Epithelial cell of proximal tubule (primary cell): ENCODE measurements at regions not wholly inside any gene's neighbourhood (a gene's known extent, or its start where the extent isn't known, plus 50 kb on each side); places are given as distances from the start of the nearest gene placed in this dataset.

Experiments used
- DNase-seq: peaks from one replicate; pipeline ENCODE4 v3.0.0-alpha.2; 2011; ENCODE audit warnings: low read depth
- H3K4me3 ChIP-seq: 2 replicates; pipeline ENCODE4 v1.5.1; 2011; ENCODE audit warnings: low read depth, mild to moderate bottlenecking, low read length
- TF ChIP-seq, protein P1 (sequence below): conservative IDR thresholded peaks from 2 replicates; pipeline ENCODE4 v1.5.1; 2012; ENCODE audit warnings: low read depth, mild to moderate bottlenecking, low read length

DNA sequence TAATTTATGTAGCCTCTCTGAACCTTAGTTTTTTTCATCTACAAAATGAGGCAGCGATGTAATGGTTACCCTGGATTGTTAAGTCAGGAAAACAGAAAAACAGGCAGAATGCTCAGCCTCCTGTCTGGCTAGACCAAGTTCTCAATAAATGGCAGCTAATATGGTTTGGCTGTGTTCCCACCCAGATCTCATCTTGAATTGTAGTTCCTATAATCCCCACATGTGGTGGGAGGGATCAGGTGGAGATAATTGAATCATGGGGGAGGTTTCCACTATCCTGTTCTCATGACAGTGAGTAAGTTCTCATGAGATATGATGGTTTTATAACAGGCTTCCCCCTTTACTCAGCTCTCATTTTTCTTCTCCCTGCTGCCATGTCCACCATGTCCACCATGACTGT is 220.0 kb downstream of the CMPK2 start:
- TF ChIP-seq, protein P1, sequence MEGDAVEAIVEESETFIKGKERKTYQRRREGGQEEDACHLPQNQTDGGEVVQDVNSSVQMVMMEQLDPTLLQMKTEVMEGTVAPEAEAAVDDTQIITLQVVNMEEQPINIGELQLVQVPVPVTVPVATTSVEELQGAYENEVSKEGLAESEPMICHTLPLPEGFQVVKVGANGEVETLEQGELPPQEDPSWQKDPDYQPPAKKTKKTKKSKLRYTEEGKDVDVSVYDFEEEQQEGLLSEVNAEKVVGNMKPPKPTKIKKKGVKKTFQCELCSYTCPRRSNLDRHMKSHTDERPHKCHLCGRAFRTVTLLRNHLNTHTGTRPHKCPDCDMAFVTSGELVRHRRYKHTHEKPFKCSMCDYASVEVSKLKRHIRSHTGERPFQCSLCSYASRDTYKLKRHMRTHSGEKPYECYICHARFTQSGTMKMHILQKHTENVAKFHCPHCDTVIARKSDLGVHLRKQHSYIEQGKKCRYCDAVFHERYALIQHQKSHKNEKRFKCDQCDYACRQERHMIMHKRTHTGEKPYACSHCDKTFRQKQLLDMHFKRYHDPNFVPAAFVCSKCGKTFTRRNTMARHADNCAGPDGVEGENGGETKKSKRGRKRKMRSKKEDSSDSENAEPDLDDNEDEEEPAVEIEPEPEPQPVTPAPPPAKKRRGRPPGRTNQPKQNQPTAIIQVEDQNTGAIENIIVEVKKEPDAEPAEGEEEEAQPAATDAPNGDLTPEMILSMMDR: no peak
- no peak for DNase-seq
- no peak overlapping the region for H3K4me3 ChIP-seq

- no peak overlapping the region for H3K4me3 ChIP-seq
- no peak for DNase-seq
- TF ChIP-seq, protein P1: no peak
These were observed 218.7 kb downstream of the CMPK2 start for GRCh38 chr2:6647046-6647445.

DNA sequence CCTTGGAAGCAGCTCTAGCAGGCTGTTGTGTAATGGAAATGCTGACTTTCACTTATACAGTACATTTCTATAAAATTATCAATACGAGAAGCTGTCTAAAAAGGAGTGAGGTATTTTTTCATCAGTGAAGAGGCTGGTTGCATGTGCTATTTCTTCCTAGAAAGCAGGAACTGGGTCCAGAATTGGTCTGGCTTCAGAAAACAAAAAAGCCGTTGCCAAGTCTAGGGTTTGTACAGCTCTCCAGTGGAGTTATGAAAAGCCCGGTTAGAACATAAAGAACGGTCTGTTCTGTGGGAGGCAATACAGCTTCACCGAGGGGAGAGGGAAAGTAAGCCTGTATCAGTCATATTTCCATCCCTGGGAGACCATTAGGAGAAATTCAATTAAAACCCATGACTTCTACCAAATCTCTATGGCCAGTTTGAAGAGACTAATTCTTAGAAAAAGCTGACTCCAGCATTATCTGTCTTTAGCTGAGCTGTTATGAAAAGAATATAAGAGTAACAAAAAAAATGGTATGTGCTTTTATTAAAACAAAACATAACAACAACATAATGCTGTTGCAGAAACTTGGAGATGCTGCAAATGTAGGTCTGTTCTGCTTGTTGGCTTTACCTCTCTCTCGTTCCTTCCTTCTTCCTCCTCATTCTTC is 217.0 kb downstream of the CMPK2 start:
- DNase-seq: no peak
- H3K4me3 ChIP-seq: no peak overlapping the region
- TF ChIP-seq, protein P1: no peak

DNA sequence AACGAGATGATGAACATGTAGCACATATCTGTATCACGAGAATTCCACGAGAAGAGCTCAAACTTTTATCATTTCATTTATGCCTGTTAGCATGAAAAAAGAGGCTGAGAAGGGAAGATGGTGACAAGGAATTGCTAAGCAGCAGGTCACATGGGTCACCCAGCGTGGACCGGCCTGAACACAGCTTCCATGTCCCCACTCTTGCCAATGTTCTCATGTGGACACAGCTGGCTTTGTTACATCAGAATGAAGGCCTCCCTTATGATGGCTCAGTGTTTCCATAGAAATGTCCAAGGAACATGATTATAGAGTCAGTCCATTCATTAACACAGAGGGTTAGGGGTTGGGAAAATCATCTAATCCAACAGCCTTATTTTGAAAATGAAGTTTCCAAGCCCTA is 215.4 kb downstream of the CMPK2 start:
- TF ChIP-seq, protein P1: no peak
- H3K4me3 ChIP-seq: no peak overlapping the region
- DNase-seq: no peak

- no peak for DNase-seq
- TF ChIP-seq, protein P1: no peak
These were observed 213.5 kb downstream of the CMPK2 start for GRCh38 chr2:6652251-6652650.

DNA sequence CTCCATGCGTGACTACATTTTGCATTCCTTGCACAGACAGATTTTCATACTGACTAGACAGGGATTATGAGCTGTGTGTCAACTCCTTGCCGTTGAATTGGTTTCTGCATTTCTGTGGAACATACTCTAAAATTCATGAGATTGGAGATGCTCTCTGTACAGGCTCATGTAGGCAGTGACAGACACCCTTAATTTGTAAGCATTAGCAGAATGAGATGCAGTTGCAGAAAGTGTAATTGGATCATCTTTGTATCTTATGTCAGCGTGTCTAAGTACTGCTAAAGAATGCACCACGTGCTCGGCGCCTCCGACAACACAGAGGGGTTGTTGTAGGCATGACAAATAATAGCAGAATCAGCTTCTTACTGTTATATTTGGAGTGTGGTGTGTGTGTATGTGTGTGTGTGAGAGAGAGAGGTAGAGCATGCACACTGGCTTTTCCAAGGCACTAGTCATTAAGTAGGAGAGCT is 212.4 kb downstream of the CMPK2 start:
- no peak for DNase-seq
- TF ChIP-seq, protein P1: no peak
- H3K4me3 ChIP-seq: no peak overlapping the region

More at GRCh38 chr2:6652251-6652650, 213.5 kb downstream of the CMPK2 start:
- no peak overlapping the region for H3K4me3 ChIP-seq

DNA sequence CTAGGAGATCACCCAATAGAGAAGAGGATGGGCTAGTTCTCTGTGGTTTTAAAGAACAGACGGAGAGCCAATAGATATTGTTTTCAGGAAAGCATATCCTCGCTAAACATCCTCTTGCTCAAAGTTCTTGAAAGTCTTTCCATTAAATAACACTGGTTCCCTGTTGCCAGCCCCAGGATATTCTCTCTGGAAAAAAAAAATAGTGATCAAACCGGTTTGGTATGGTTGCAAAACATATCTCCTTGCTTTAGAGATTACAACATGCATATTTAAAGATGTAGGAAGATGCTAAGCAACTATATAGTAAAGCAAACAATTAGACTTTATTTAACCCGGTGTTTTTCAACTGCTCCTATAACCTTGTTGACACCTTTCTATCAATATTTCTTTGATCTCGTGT is 211.4 kb downstream of the CMPK2 start:
- no peak for DNase-seq

More for the DNA sequence above, 211.4 kb downstream of the CMPK2 start:
- no peak overlapping the region for H3K4me3 ChIP-seq
- TF ChIP-seq, protein P1: no peak
